ENCODE measurements at regions not wholly inside any gene's neighbourhood (a gene's known extent, or its start where the extent isn't known, plus 50 kb on each side); places are given as distances from the start of the nearest gene placed in this dataset.

GRCh38 chr15:66953523-66954229 lies 111.7 kb upstream of the SMAD3 start:
- Histone ChIP-seq H3K9me3 (replicated peaks; ENCODE audit: insufficient read depth, low read length) (no peaks in the 10 kb centered on the region), H3F3A (ENCODE audit: insufficient read depth, low read length) (no peaks in the 10 kb centered on the region), H3K4me2 (ENCODE audit: low read depth, low read length) (no peak overlapping the region), H4K20me1 (ENCODE audit: insufficient read depth, low read length) (no peaks in the 10 kb centered on the region), H3K9me2 (replicated peaks; ENCODE audit: insufficient read depth, low read length) (no peaks in the 10 kb centered on the region), H3K79me2 (ENCODE audit: low read length) (no peaks in the 10 kb centered on the region), H3K27ac (ENCODE audit: low read length) (no peak overlapping the region), H3K9ac (ENCODE audit: low read length) (no peak overlapping the region), H2AFZ (ENCODE audit: low read length) (no peak overlapping the region), H3K27me3 (replicated peaks; ENCODE audit: insufficient read depth, low read length) (no peaks in the 10 kb centered on the region), H3K4me1 (ENCODE audit: low read length) (peaks cover 2% of the 10 kb centered on the region; the same call in 1 of the 2 replicates), H3K36me3 (replicated peaks; ENCODE audit: insufficient read depth, low read length) (no peaks in the 10 kb centered on the region), H3K4me3 (ENCODE audit: low read length) (no peak overlapping the region)
- TF ChIP-seq EZH2phosphoT487 (IDR thresholded peaks at IDR 0.05; ENCODE audit: low read length), result no peak
- TF ChIP-seq CTCF (IDR thresholded peaks at IDR 0.05; ENCODE audit: low read length), result no peak
- TF ChIP-seq EZH2 (optimal IDR thresholded peaks at IDR 0.05; ENCODE audit: low read depth, low read length), result no peak
- DNase-seq, result no peak

DNA sequence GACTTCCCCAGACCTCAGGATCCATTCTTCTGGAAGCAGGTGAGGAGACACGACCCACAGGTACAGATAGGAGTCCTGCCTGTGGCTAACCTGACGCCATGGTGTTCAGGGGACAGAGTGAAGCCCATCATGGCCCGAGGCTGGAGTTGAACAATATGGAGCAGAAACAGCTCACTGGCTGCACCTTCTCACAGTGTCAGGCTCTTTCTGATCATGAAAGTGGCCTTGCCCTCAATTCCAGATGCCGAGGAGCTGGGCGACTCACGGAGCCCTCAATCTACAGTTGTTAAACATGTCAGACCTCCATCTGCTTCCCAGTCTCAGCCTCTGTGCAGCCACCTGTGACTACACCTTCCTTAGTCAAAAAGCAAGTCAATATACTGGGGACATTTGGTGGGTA lies 110.8 kb upstream of the SMAD3 start:
- no peak overlapping the region for H3K27ac ChIP-seq (ENCODE audit: low read length)
- H2AFZ ChIP-seq (ENCODE audit: low read length), result no peak overlapping the region
- no peak overlapping the region for H3K4me3 ChIP-seq (ENCODE audit: low read length)
- no peaks in the 10 kb centered on the region for H3K9me3 ChIP-seq (replicated peaks; ENCODE audit: insufficient read depth, low read length)
- H3K79me2 ChIP-seq (ENCODE audit: low read length), result no peaks in the 10 kb centered on the region
- H3K4me1 ChIP-seq (ENCODE audit: low read length), result no peaks in the 10 kb centered on the region
- no peak for DNase-seq
- TF ChIP-seq EZH2phosphoT487 (IDR thresholded peaks at IDR 0.05; ENCODE audit: low read length), result no peak
- no peak for TF ChIP-seq CTCF (IDR thresholded peaks at IDR 0.05; ENCODE audit: low read length)
- no peak for TF ChIP-seq EZH2 (optimal IDR thresholded peaks at IDR 0.05; ENCODE audit: low read depth, low read length)
- H3K36me3 ChIP-seq (replicated peaks; ENCODE audit: insufficient read depth, low read length), result no peaks in the 10 kb centered on the region
- no peaks in the 10 kb centered on the region for H3K9me2 ChIP-seq (replicated peaks; ENCODE audit: insufficient read depth, low read length)
- no peaks in the 10 kb centered on the region for H3F3A ChIP-seq (ENCODE audit: insufficient read depth, low read length)
- H4K20me1 ChIP-seq (ENCODE audit: insufficient read depth, low read length), result no peaks in the 10 kb centered on the region
- no peaks in the 10 kb centered on the region for H3K27me3 ChIP-seq (replicated peaks; ENCODE audit: insufficient read depth, low read length)
- H3K4me2 ChIP-seq (ENCODE audit: low read depth, low read length), result no peak overlapping the region
- H3K9ac ChIP-seq (ENCODE audit: low read length), result no peak overlapping the region

DNA sequence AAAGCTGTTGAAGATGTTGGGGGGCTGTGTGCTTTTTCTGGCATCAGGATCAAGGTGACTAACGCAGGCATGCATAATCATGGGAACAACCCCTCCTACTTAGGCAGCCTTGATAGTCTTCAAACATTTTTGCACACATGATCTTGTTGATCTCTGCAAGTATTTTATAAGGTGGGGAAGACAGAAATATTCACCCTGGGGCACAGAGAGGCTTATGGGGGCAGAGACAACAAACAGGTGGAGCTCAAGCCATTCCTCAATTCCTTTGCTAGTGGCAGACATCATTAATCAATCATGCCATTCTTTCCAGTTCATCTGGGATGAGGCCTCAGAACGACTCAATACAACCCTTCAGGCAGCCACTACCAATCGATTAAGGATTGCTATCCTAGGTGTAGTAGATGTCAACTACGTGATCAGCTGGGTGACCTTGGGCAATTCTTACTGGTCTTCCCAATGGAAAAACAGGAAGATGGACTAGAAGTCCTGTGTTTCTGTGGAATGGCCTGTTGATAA lies 110.3 kb upstream of the SMAD3 start:
- no peak for TF ChIP-seq EZH2 (optimal IDR thresholded peaks at IDR 0.05; ENCODE audit: low read depth, low read length)
- TF ChIP-seq EZH2phosphoT487 (IDR thresholded peaks at IDR 0.05; ENCODE audit: low read length), result no peak
- TF ChIP-seq CTCF (IDR thresholded peaks at IDR 0.05; ENCODE audit: low read length), result no peak
- Histone ChIP-seq H3F3A (ENCODE audit: insufficient read depth, low read length) (no peaks in the 10 kb centered on the region), H3K9ac (ENCODE audit: low read length) (no peak overlapping the region), H4K20me1 (ENCODE audit: insufficient read depth, low read length) (no peaks in the 10 kb centered on the region), H3K4me3 (ENCODE audit: low read length) (no peak overlapping the region), H3K27ac (ENCODE audit: low read length) (no peak overlapping the region), H3K4me1 (ENCODE audit: low read length) (no peaks in the 10 kb centered on the region), H3K9me3 (replicated peaks; ENCODE audit: insufficient read depth, low read length) (no peaks in the 10 kb centered on the region), H3K36me3 (replicated peaks; ENCODE audit: insufficient read depth, low read length) (no peaks in the 10 kb centered on the region), H3K9me2 (replicated peaks; ENCODE audit: insufficient read depth, low read length) (no peaks in the 10 kb centered on the region), H3K4me2 (ENCODE audit: low read depth, low read length) (no peak overlapping the region), H3K27me3 (replicated peaks; ENCODE audit: insufficient read depth, low read length) (no peaks in the 10 kb centered on the region), H2AFZ (ENCODE audit: low read length) (no peak overlapping the region), H3K79me2 (ENCODE audit: low read length) (no peaks in the 10 kb centered on the region)
- no peak for DNase-seq

All from MM.1S (cell line).